Stimulated activated CD4-positive, alpha-beta T cell treated with anti-CD3 and anti-CD28 coated beads, Interleukin-1b, Interleukin-23, amount 100 ng/mL, for 4 hours (primary cell): ENCODE measurements at regions not wholly inside any gene's neighbourhood (a gene's known extent, or its start where the extent isn't known, plus 50 kb on each side); places are given as distances from the start of the nearest gene placed in this dataset.

Source experiments
- DNase-seq, 2 donors: peaks; one replicate each; pipeline ENCODE4 v3.0.0-alpha.2; 2020; ENCODE audit warnings: low read depth in 2 of 2

GRCh38 chr12:128047266-128048060, 219.5 kb upstream of the TMEM132C start:
- no peak for DNase-seq

GRCh38 chr12:128052331-128052730, 214.6 kb upstream of the TMEM132C start:
- DNase-seq, result no peak

- DNase-seq, result no peak
Measured at GRCh38 chr12:128052777-128053176, 214.2 kb upstream of the TMEM132C start.

- no peak for DNase-seq
Measured at GRCh38 chr12:128055567-128055966, 211.4 kb upstream of the TMEM132C start.

GRCh38 chr12:128056136-128056801, 210.7 kb upstream of the TMEM132C start:
- no peak for DNase-seq

GRCh38 chr12:128057586-128057985, 209.4 kb upstream of the TMEM132C start:
- DNase-seq, result no peak

GRCh38 chr12:128059621-128060370, 207.2 kb upstream of the TMEM132C start:
- DNase-seq, result no peak

GRCh38 chr12:128068211-128068610, 198.8 kb upstream of the TMEM132C start:
- DNase-seq, result no peak

- no peak for DNase-seq
Measured at GRCh38 chr12:128069359-128069997, 197.5 kb upstream of the TMEM132C start.

- no peak for DNase-seq
Measured at GRCh38 chr12:128073937-128074336, 193.0 kb upstream of the TMEM132C start.

GRCh38 chr12:128075332-128075731, 191.6 kb upstream of the TMEM132C start:
- DNase-seq, result no peak

GRCh38 chr12:128076188-128076587, 190.8 kb upstream of the TMEM132C start:
- no peak for DNase-seq

- no peak for DNase-seq
Measured at GRCh38 chr12:128077211-128077916, 189.6 kb upstream of the TMEM132C start.

GRCh38 chr12:128077917-128078298, 189.1 kb upstream of the TMEM132C start:
- DNase-seq, result no peak

GRCh38 chr12:128078301-128078971, 188.5 kb upstream of the TMEM132C start:
- no peak for DNase-seq

- no peak for DNase-seq
Measured at GRCh38 chr12:128079446-128079845, 187.5 kb upstream of the TMEM132C start.

- no peak for DNase-seq
Measured at GRCh38 chr12:128083132-128083729, 183.7 kb upstream of the TMEM132C start.

GRCh38 chr12:128088926-128089325, 178.0 kb upstream of the TMEM132C start:
- no peak for DNase-seq

GRCh38 chr12:128089961-128090360, 177.0 kb upstream of the TMEM132C start:
- DNase-seq, result no peak

GRCh38 chr12:128091101-128091720, 175.8 kb upstream of the TMEM132C start:
- DNase-seq, result no peak
